GM12878 (cell line): ENCODE measurements at regions not wholly inside any gene's neighbourhood (a gene's known extent, or its start where the extent isn't known, plus 50 kb on each side); places are given as distances from the start of the nearest gene placed in this dataset.

Experiments used
- ATAC-seq: fragments of 200-7000 bp; cut with Tn5 transposase; 3 replicates; pipeline ENCODE4 v1.9.1; 2020; ENCODE audit warnings: mild to moderate bottlenecking, moderate library complexity
- BruUV-seq: library from RNA; stranded (reverse); fragments of 400-500 nt; replicated peaks from 2 replicates; lab custom pipeline; 2021; lab: Mats Ljungman, UMichigan
- CTCF ChIA-PET: fragments of 300-600 bp; sonication (Branson Sonifier 250); formaldehyde crosslinking; extraction: SDS; loops from one replicate; lab custom pipeline; 2021; ENCODE audit warnings: inconsistent platforms; lab: Yijun Ruan, JAX
- POLR2A ChIA-PET: fragments of 350-600 bp; formaldehyde crosslinking; extraction: SDS; loops from one replicate; lab custom pipeline; 2021; ENCODE audit warnings: inconsistent platforms; lab: Charles Lee
- RAD21 ChIA-PET: fragments of 300-600 bp; sonication (Branson Sonifier 250); formaldehyde crosslinking; loops from one replicate; lab custom pipeline; 2023; ENCODE audit warnings: antibody characterized with exemption; ENCODE audit not compliant: unreplicated experiment; lab: Charles Lee
- SMC1A ChIA-PET: fragments of 300-600 bp; sonication (Branson Sonifier 250); formaldehyde crosslinking; loops from one replicate; lab custom pipeline; 2023; ENCODE audit not compliant: unreplicated experiment, uncharacterized antibody; lab: Charles Lee
- DNase-seq: peaks from one replicate; pipeline ENCODE4 v3.0.0-alpha.2; 2011; ENCODE audit warnings: low read depth, low spot score
- FAIRE-seq: peaks from 3 replicates; lab custom pipeline; 2011; peaks lifted over from hg19 to GRCh38; lab: Jason Lieb, UNC
- H2AFZ ChIP-seq: 2 replicates; pipeline ENCODE4 v1.6.0; 2011; ENCODE audit warnings: low read depth, low read length, control low read depth; ENCODE audit not compliant: control insufficient read depth
- H3K27ac ChIP-seq: 2 replicates; pipeline ENCODE4 v1.5.1; 2011; ENCODE audit warnings: control low read depth; ENCODE audit not compliant: control insufficient read depth, insufficient read depth
- H3K27me3 ChIP-seq, 2 experiments: replicated peaks in 1 of 2; 2 replicates each; pipeline versions ENCODE4 v1.6.0 to v1.6.1; 2011; ENCODE audit warnings: low read length in 1 of 2; ENCODE audit not compliant: control insufficient read depth in 2 of 2, insufficient read depth in 2 of 2
- H3K36me3 ChIP-seq, 2 experiments: 2 replicates each; pipeline ENCODE4 v1.5.1; 2011; ENCODE audit warnings: low read length in 1 of 2; ENCODE audit not compliant: control insufficient read depth in 2 of 2, insufficient read depth in 2 of 2
- H3K4me1 ChIP-seq: 2 replicates; pipeline ENCODE4 v1.6.1; 2011; ENCODE audit warnings: mild to moderate bottlenecking, low read length, moderate library complexity, mixed read lengths; ENCODE audit not compliant: control insufficient read depth, insufficient read depth
- H3K4me2 ChIP-seq: 2 replicates; pipeline ENCODE4 v1.6.0; 2011; ENCODE audit warnings: control low read depth; ENCODE audit not compliant: control insufficient read depth, insufficient read depth
- H3K4me3 ChIP-seq: fragments of 200-600 bp; sonication (generic); 2 replicates; pipeline ENCODE4 v1.5.1; 2016
- H3K79me2 ChIP-seq: 2 replicates; pipeline ENCODE4 v1.6.0; 2011; ENCODE audit warnings: low read length; ENCODE audit not compliant: control insufficient read depth, insufficient read depth
- H3K9ac ChIP-seq: 2 replicates; pipeline ENCODE4 v1.8.0; 2011; ENCODE audit warnings: low read length, control low read depth, mixed read lengths; ENCODE audit not compliant: control insufficient read depth, insufficient read depth
- H3K9me3 ChIP-seq: replicated peaks from 3 replicates; pipeline ENCODE4 v1.5.1; 2011; ENCODE audit warnings: mild to moderate bottlenecking, low read length; ENCODE audit not compliant: control insufficient read depth, insufficient read depth
- H4K20me1 ChIP-seq: 2 replicates; pipeline ENCODE4 v1.6.0; 2011; ENCODE audit not compliant: control insufficient read depth, insufficient read depth
- ATF7 ChIP-seq: fragments of 450-650 bp; IDR thresholded peaks from 2 replicates; pipeline ENCODE4 v1.6.1; 2016; ENCODE audit warnings: low read depth, mild to moderate bottlenecking
- IKZF1 ChIP-seq: fragments of 450-650 bp; conservative IDR thresholded peaks from 2 replicates; pipeline ENCODE4 v1.6.1; 2017; ENCODE audit warnings: antibody characterized with exemption, mild to moderate bottlenecking
- NFIC ChIP-seq: IDR thresholded peaks from 2 replicates; pipeline ENCODE4 v1.6.1; 2012; ENCODE audit warnings: low read depth, mild to moderate bottlenecking, inconsistent platforms, low read length, moderate library complexity
- NFYB ChIP-seq: IDR thresholded peaks from 2 replicates; pipeline ENCODE4 v1.6.1; 2011; ENCODE audit warnings: low read depth, mild to moderate bottlenecking, low read length, improper control_type of control experiment, moderate library complexity; ENCODE audit not compliant: insufficient read depth
- NR2C1 ChIP-seq: fragments of 450-650 bp; IDR thresholded peaks from 2 replicates; pipeline ENCODE4 v1.6.1; 2017; ENCODE audit warnings: antibody characterized with exemption, mild to moderate bottlenecking, moderate library complexity
- PAX8 ChIP-seq: fragments of 450-650 bp; IDR thresholded peaks from 2 replicates; pipeline ENCODE4 v1.6.1; 2017; ENCODE audit warnings: mild to moderate bottlenecking, moderate library complexity
- PML ChIP-seq: IDR thresholded peaks from 2 replicates; pipeline ENCODE4 v1.6.1; 2012; ENCODE audit warnings: low read length, inconsistent platforms
- RAD21 ChIP-seq: IDR thresholded peaks from 2 replicates; pipeline ENCODE4 v1.6.1; 2011; ENCODE audit warnings: mild to moderate bottlenecking, low read depth, low read length, moderate library complexity; ENCODE audit not compliant: insufficient read depth
- RCOR1 ChIP-seq: conservative IDR thresholded peaks from 2 replicates; pipeline ENCODE4 v1.6.1; 2012; ENCODE audit warnings: low read depth, low read length, improper control_type of control experiment
- SRF ChIP-seq, 2 experiments: IDR thresholded peaks; 2 replicates each; pipeline ENCODE4 v1.6.1; 2011; ENCODE audit warnings: low read depth in 2 of 2, low read length in 2 of 2, mild to moderate bottlenecking in 1 of 2, moderate library complexity in 1 of 2
- WGBS: methylation state at CpG from one replicate; pipeline ENCODE4 v1.1.6; 2016; ENCODE audit warnings: low lambda C conversion rate; ENCODE audit not compliant: insufficient replicate concordance, insufficient coverage; ENCODE audit errors: missing lambda C conversion rate; 5-methylcytosine and 5-hydroxymethylcytosine counted together
- in situ Hi-C: fragments of 300-500 bp; cut with MboI; formaldehyde crosslinking; loops from 9 replicates; pipeline ENCODE4 v1.14.3; 2018; ENCODE audit warnings: mixed read lengths
- intact Hi-C: fragments of 100-400 bp; cut with micrococcal nuclease; formaldehyde crosslinking; loops from one replicate; pipeline ENCODE4 v1.14.2; 2022; ENCODE audit not compliant: unreplicated experiment
- TF ChIP-seq, protein P1 (sequence below): fragments of 450-650 bp; IDR thresholded peaks from 2 replicates; pipeline ENCODE4 v1.6.1; 2017; ENCODE audit warnings: antibody characterized with exemption, mild to moderate bottlenecking, moderate library complexity
- TF ChIP-seq, protein P2 (sequence below): IDR thresholded peaks from 2 replicates; pipeline ENCODE4 v1.6.1; 2012; ENCODE audit warnings: improper control_type of control experiment, low read depth, low read length; ENCODE audit not compliant: insufficient replicate concordance

DNA sequence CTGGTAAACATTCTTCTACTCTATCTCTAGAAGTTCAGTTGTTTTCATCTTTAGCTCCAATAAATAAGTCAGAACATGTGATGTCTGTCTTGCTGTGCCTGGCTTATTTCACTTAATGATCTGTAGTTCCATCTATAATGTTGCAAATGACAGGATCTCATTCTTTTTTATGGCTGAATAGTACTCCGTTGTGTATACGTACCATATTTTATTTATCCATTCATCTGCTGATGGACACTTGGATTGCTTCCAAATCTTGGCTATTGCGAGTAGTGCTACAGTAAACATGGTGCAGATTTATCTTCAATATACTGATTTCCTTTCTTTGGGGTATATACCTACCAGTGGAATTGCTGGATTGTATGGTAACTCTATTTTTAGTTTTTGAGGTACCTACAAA, 124.4 kb downstream of the ZNF33B start:
- POLR2A ChIA-PET = no interaction called here
- in situ Hi-C loops (no loop called here), intact Hi-C loops (no loop called here)
- Histone ChIP-seq H3K36me3 (no peaks in the 10 kb centered on the region), H3K9ac (no peak overlapping the region), H3K4me3 (no peak overlapping the region), H2AFZ (no peak overlapping the region), H3K4me2 (no peak overlapping the region), H3K27me3 (no peaks in the 10 kb centered on the region), H3K27ac (no peak overlapping the region), H3K9me3 (peaks cover 3% of the 10 kb centered on the region; the same call in 2 of the 3 replicates), H3K79me2 (no peaks in the 10 kb centered on the region), H4K20me1 (no peaks in the 10 kb centered on the region), H3K4me1 (no peaks in the 10 kb centered on the region)
- 81% methylated on average over 3 of the region's 3 CpGs for WGBS
- CTCF ChIA-PET = no interaction called here
- no TSS peak for BruUV-seq
- TF ChIP-seq NFIC (no peak), NFYB (no peak), NR2C1 (no peak), SRF (IDR thresholded peaks at IDR 0.05; ENCODE audit: low read depth in 2 of 2, low read length in 2 of 2) (no peak), RAD21 (no peak)
- FAIRE-seq (no peak), ATAC-seq (no peak), DNase-seq (no peak)
- RAD21 ChIA-PET = no interaction called here
- SMC1A ChIA-PET = no interaction called here

DNA sequence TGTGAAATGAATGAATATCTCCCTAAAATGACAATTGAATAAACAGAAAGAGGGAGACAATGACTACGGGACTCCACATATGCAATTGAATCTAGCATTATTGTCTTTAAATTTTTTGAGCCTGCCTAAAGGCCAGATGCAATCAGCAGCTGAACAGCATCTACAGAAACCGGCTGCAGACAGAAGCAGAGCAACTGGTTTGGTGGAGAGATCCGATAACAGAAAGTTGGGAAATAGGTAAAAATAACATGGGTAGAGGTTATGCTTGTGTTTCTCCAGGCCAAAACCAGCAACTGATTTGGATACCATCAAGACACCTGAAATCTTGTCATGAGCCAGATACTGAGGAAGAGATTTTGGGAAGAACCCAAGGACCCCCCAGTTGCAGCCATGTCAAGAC, 146.6 kb downstream of the ZNF33B start:
- FAIRE-seq (no peak), DNase-seq (no peak), ATAC-seq (no peak)
- Histone ChIP-seq H2AFZ (no peak overlapping the region), H3K4me2 (no peak overlapping the region), H4K20me1 (no peaks in the 10 kb centered on the region), H3K4me1 (no peaks in the 10 kb centered on the region), H3K27ac (no peak overlapping the region), H3K9ac (no peak overlapping the region), H3K79me2 (no peaks in the 10 kb centered on the region), H3K36me3 (no peaks in the 10 kb centered on the region), H3K9me3 (no peaks in the 10 kb centered on the region; the same call in 2 of the 3 replicates), H3K4me3 (no peak overlapping the region), H3K27me3 (no peaks in the 10 kb centered on the region)
- intact Hi-C loops = no loop called here
- in situ Hi-C loops = no loop called here
- ChIA-PET SMC1A (no interaction called here), CTCF (no interaction called here), POLR2A (no interaction called here), RAD21 (no interaction called here)
- BruUV-seq = no TSS peak
- WGBS = 28% methylated on average over 3 of the region's 3 CpGs
- TF ChIP-seq, protein P1, sequence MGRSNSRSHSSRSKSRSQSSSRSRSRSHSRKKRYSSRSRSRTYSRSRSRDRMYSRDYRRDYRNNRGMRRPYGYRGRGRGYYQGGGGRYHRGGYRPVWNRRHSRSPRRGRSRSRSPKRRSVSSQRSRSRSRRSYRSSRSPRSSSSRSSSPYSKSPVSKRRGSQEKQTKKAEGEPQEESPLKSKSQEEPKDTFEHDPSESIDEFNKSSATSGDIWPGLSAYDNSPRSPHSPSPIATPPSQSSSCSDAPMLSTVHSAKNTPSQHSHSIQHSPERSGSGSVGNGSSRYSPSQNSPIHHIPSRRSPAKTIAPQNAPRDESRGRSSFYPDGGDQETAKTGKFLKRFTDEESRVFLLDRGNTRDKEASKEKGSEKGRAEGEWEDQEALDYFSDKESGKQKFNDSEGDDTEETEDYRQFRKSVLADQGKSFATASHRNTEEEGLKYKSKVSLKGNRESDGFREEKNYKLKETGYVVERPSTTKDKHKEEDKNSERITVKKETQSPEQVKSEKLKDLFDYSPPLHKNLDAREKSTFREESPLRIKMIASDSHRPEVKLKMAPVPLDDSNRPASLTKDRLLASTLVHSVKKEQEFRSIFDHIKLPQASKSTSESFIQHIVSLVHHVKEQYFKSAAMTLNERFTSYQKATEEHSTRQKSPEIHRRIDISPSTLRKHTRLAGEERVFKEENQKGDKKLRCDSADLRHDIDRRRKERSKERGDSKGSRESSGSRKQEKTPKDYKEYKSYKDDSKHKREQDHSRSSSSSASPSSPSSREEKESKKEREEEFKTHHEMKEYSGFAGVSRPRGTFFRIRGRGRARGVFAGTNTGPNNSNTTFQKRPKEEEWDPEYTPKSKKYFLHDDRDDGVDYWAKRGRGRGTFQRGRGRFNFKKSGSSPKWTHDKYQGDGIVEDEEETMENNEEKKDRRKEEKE = no peak
- TF ChIP-seq ATF7 (no peak), PAX8 (no peak), IKZF1 (no peak), RCOR1 (no peak), PML (no peak)
- TF ChIP-seq, protein P2, sequence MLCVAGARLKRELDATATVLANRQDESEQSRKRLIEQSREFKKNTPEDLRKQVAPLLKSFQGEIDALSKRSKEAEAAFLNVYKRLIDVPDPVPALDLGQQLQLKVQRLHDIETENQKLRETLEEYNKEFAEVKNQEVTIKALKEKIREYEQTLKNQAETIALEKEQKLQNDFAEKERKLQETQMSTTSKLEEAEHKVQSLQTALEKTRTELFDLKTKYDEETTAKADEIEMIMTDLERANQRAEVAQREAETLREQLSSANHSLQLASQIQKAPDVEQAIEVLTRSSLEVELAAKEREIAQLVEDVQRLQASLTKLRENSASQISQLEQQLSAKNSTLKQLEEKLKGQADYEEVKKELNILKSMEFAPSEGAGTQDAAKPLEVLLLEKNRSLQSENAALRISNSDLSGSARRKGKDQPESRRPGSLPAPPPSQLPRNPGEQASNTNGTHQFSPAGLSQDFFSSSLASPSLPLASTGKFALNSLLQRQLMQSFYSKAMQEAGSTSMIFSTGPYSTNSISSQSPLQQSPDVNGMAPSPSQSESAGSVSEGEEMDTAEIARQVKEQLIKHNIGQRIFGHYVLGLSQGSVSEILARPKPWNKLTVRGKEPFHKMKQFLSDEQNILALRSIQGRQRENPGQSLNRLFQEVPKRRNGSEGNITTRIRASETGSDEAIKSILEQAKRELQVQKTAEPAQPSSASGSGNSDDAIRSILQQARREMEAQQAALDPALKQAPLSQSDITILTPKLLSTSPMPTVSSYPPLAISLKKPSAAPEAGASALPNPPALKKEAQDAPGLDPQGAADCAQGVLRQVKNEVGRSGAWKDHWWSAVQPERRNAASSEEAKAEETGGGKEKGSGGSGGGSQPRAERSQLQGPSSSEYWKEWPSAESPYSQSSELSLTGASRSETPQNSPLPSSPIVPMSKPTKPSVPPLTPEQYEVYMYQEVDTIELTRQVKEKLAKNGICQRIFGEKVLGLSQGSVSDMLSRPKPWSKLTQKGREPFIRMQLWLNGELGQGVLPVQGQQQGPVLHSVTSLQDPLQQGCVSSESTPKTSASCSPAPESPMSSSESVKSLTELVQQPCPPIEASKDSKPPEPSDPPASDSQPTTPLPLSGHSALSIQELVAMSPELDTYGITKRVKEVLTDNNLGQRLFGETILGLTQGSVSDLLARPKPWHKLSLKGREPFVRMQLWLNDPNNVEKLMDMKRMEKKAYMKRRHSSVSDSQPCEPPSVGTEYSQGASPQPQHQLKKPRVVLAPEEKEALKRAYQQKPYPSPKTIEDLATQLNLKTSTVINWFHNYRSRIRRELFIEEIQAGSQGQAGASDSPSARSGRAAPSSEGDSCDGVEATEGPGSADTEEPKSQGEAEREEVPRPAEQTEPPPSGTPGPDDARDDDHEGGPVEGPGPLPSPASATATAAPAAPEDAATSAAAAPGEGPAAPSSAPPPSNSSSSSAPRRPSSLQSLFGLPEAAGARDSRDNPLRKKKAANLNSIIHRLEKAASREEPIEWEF = no peak
